ENCODE measurements at regions not wholly inside any gene's neighbourhood (a gene's known extent, or its start where the extent isn't known, plus 50 kb on each side); places are given as distances from the start of the nearest gene placed in this dataset.

- Histone ChIP-seq H3K9me3 (no peaks in the 10 kb centered on the region), H3K36me3 (no peaks in the 10 kb centered on the region), H3K27ac (peak overlapping the region in 1 of 4 donors; percentile 8), H3K4me1 (peaks cover 0 to 38% (median 31%) of the 10 kb centered on the region in 4 donors), H3K27me3 (no peaks in the 10 kb centered on the region), H3K4me3 (no peak overlapping the region)
- WGBS, 2 donors: 48 to 89% methylated on average over 5 of the region's 5 CpGs
- peak; percentile 76 for DNase-seq
- intact Hi-C loops (cut with DNase I): loop anchor here (5.0 kb wide), 1 partner anchor 65 kb away; no protein-coding TSS in a partner anchor
- TF ChIP-seq POLR2A (IDR thresholded peaks at IDR 0.05) (no peak), POLR2AphosphoS5 (IDR thresholded peaks at IDR 0.05) (peak in 1 of 4 donors; percentile 31)
Observed at GRCh38 chr1:229062135-229062534, 208.8 kb upstream of the RAB4A start.

- 73 to 93% methylated on average over 5 of the region's 5 CpGs for WGBS, 2 donors
- Histone ChIP-seq H3K36me3 (no peaks in the 10 kb centered on the region), H3K4me1 (peaks cover 0 to 35% (median 27%) of the 10 kb centered on the region in 4 donors), H3K27ac (peak overlapping the region in 1 of 4 donors; percentile 8), H3K27me3 (no peaks in the 10 kb centered on the region), H3K9me3 (no peaks in the 10 kb centered on the region), H3K4me3 (no peak overlapping the region)
- no peak for DNase-seq
- intact Hi-C loops (cut with DNase I): loop anchor here (5.0 kb wide), 1 partner anchor 66 kb away; no protein-coding TSS in a partner anchor
- TF ChIP-seq CTCF (IDR thresholded peaks at IDR 0.05) (no peak), POLR2A (IDR thresholded peaks at IDR 0.05) (no peak), EP300 (IDR thresholded peaks at IDR 0.05) (no peak), POLR2AphosphoS5 (IDR thresholded peaks at IDR 0.05) (no peak)
Observed at GRCh38 chr1:229063154-229063773, 207.6 kb upstream of the RAB4A start.

DNA sequence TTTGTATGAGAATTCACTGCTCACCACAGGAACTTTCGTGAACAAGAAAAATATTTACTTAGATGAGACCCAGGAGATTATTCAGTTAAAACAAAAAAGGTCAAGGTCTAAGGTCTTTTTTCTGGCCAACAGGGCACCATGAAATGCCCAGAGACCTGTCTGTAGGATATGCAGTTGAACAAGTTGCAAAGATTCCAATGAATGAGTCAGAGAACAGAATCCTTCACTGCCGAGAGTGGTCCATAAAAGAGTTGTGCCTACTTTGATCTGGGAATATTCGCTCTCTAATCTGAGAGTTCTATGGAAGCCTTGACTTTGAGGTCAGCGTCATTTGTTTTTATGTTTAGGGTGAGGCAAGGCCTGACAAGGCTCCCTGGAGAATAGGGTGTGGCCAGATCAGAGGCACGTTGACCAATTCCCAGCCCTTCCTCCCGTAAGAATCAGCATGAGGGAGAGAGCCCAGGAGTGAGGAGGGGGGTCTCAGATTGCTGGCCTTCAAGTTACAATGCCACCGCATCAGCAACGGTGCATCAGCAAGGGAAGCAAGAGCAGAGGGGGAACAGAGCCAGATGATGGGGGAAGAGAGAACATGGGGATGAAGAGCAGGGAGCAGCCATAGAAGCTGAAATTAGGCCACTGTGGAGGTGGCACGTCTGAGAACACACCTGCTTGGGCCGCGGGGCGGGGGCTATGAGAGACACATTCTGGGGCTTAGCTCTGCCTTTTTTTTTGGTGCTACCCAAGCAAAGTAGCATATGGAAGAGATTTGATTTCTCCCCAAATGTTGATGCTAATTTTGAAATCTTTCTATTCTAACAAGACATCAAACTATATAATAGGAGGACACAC is 206.4 kb upstream of the RAB4A start:
- Histone ChIP-seq H3K4me1 (peaks cover 0 to 23% (median 15%) of the 10 kb centered on the region in 4 donors), H3K27ac (no peak overlapping the region), H3K27me3 (no peaks in the 10 kb centered on the region), H3K4me3 (no peak overlapping the region), H3K36me3 (no peaks in the 10 kb centered on the region), H3K9me3 (no peaks in the 10 kb centered on the region)
- intact Hi-C loops (cut with DNase I): loop anchor here (5.0 kb wide), 1 partner anchor 67 kb away; no protein-coding TSS in a partner anchor
- 23 to 78% methylated on average over 12 of the region's 12 CpGs for WGBS, 2 donors
- TF ChIP-seq POLR2A (IDR thresholded peaks at IDR 0.05) (no peak), POLR2AphosphoS5 (IDR thresholded peaks at IDR 0.05) (no peak), CTCF (IDR thresholded peaks at IDR 0.05) (no peak), EP300 (IDR thresholded peaks at IDR 0.05) (no peak)
- no peak for DNase-seq

GRCh38 chr1:229065613-229066012 is 205.3 kb upstream of the RAB4A start:
- 21 to 77% methylated on average over 3 of the region's 3 CpGs for WGBS, 2 donors

More at GRCh38 chr1:229065613-229066012, 205.3 kb upstream of the RAB4A start:
- no peaks in the 10 kb centered on the region for H3K27me3 ChIP-seq
- TF ChIP-seq POLR2A (IDR thresholded peaks at IDR 0.05): no peak
- no peak for TF ChIP-seq EP300 (IDR thresholded peaks at IDR 0.05)
- no peak for TF ChIP-seq POLR2AphosphoS5 (IDR thresholded peaks at IDR 0.05)
- TF ChIP-seq CTCF (IDR thresholded peaks at IDR 0.05): no peak
- no peak overlapping the region for H3K4me3 ChIP-seq
- intact Hi-C loops (cut with DNase I): no loop called here
- H3K4me1 ChIP-seq: peaks cover 0 to 27% (median 19%) of the 10 kb centered on the region in 4 donors
- no peaks in the 10 kb centered on the region for H3K9me3 ChIP-seq
- H3K27ac ChIP-seq: no peak overlapping the region
- H3K36me3 ChIP-seq: no peaks in the 10 kb centered on the region
- DNase-seq: no peak

Data from sigmoid colon (tissue), 6 donors.